ENCODE measurements at regions not wholly inside any gene's neighbourhood (a gene's known extent, or its start where the extent isn't known, plus 50 kb on each side); places are given as distances from the start of the nearest gene placed in this dataset.
A peak's percentile ranks its signal among the peaks of the same experiment; 100 is the strongest.

- no peak overlapping the region for H3K4me3 ChIP-seq (ENCODE audit: low read depth, low read length)
- TF ChIP-seq CTCF (IDR thresholded peaks at IDR 0.05; ENCODE audit: low read depth, low read length, missing control alignments): peak; percentile 76
Observed at GRCh38 chr11:116217006-116217405, 555.8 kb downstream of the BUD13 start.

GRCh38 chr11:116215471-116216113 lies 557.2 kb downstream of the BUD13 start:
- no peak for TF ChIP-seq CTCF (IDR thresholded peaks at IDR 0.05; ENCODE audit: low read depth, low read length, missing control alignments)
- no peak for DNase-seq (ENCODE audit: low read depth)
- in situ Hi-C loops (cut with HindIII; ENCODE audit: low sequenced_read_pairs): no loop called here
- no peak overlapping the region for H3K4me3 ChIP-seq (ENCODE audit: low read depth, low read length)

More at GRCh38 chr11:116217006-116217405, 555.8 kb downstream of the BUD13 start:
- no peak for DNase-seq (ENCODE audit: low read depth)
- in situ Hi-C loops (cut with HindIII; ENCODE audit: low sequenced_read_pairs): no loop called here

GRCh38 chr11:116211147-116211546 lies 561.6 kb downstream of the BUD13 start:
- in situ Hi-C loops (cut with HindIII; ENCODE audit: low sequenced_read_pairs): no loop called here
- TF ChIP-seq CTCF (IDR thresholded peaks at IDR 0.05; ENCODE audit: low read depth, low read length, missing control alignments): no peak

GRCh38 chr11:116210663-116211062 lies 562.1 kb downstream of the BUD13 start:
- no peak for TF ChIP-seq CTCF (IDR thresholded peaks at IDR 0.05; ENCODE audit: low read depth, low read length, missing control alignments)
- in situ Hi-C loops (cut with HindIII; ENCODE audit: low sequenced_read_pairs): no loop called here
- no peak overlapping the region for H3K4me3 ChIP-seq (ENCODE audit: low read depth, low read length)
- no peak for DNase-seq (ENCODE audit: low read depth)

More at GRCh38 chr11:116211147-116211546, 561.6 kb downstream of the BUD13 start:
- DNase-seq (ENCODE audit: low read depth): no peak
- no peak overlapping the region for H3K4me3 ChIP-seq (ENCODE audit: low read depth, low read length)

GRCh38 chr11:116209255-116209654 lies 563.5 kb downstream of the BUD13 start:
- in situ Hi-C loops (cut with HindIII; ENCODE audit: low sequenced_read_pairs): no loop called here
- TF ChIP-seq CTCF (IDR thresholded peaks at IDR 0.05; ENCODE audit: low read depth, low read length, missing control alignments): no peak

GRCh38 chr11:116207421-116208141 lies 565.2 kb downstream of the BUD13 start:
- no peak for DNase-seq (ENCODE audit: low read depth)
- no peak for TF ChIP-seq CTCF (IDR thresholded peaks at IDR 0.05; ENCODE audit: low read depth, low read length, missing control alignments)
- no peak overlapping the region for H3K4me3 ChIP-seq (ENCODE audit: low read depth, low read length)
- in situ Hi-C loops (cut with HindIII; ENCODE audit: low sequenced_read_pairs): no loop called here

More at GRCh38 chr11:116209255-116209654, 563.5 kb downstream of the BUD13 start:
- DNase-seq (ENCODE audit: low read depth): no peak
- no peak overlapping the region for H3K4me3 ChIP-seq (ENCODE audit: low read depth, low read length)
